Panc1 (cell line): ENCODE measurements at regions not wholly inside any gene's neighbourhood (a gene's known extent, or its start where the extent isn't known, plus 50 kb on each side); places are given as distances from the start of the nearest gene placed in this dataset.

ENCODE experiments used
- ATAC-seq: fragments of 200-7000 bp; cut with Tn5 transposase; 2 replicates; pipeline ENCODE4 v1.9.1; 2020; ENCODE audit warnings: mild to moderate bottlenecking, moderate library complexity
- BruUV-seq: library from RNA; stranded (reverse); fragments of 400-500 nt; replicated peaks from 2 replicates; lab custom pipeline; 2021; lab: Mats Ljungman, UMichigan
- CTCF ChIA-PET: fragments of 300-600 bp; sonication (Branson Sonifier 250); formaldehyde crosslinking; loops from one replicate; lab custom pipeline; 2022; ENCODE audit warnings: antibody characterized with exemption; lab: Charles Lee
- POLR2A ChIA-PET: fragments of 300-600 bp; sonication (Branson Sonifier 250); formaldehyde crosslinking; loops from one replicate; lab custom pipeline; 2022; ENCODE audit warnings: antibody characterized with exemption; lab: Charles Lee
- DNase-seq: peaks from one replicate; pipeline ENCODE4 v3.0.0-alpha.2; 2010; ENCODE audit warnings: low read depth, low spot score
- H3K27ac ChIP-seq: 2 replicates; pipeline ENCODE4 v1.5.1; 2011; ENCODE audit warnings: mild to moderate bottlenecking, low read length, inconsistent platforms
- H3K27me3 ChIP-seq: fragments of 200-500 bp; sonication (Bioruptor generic); 2 replicates; pipeline ENCODE4 v1.6.0; 2014; ENCODE audit warnings: low read length, inconsistent platforms; ENCODE audit not compliant: control insufficient read depth, insufficient read depth
- H3K36me3 ChIP-seq: fragments of 200-500 bp; sonication (Bioruptor generic); 2 replicates; pipeline ENCODE4 v1.5.1; 2014; ENCODE audit warnings: inconsistent platforms, mild to moderate bottlenecking, low read length, moderate library complexity; ENCODE audit not compliant: control insufficient read depth, insufficient read depth
- H3K4me1 ChIP-seq: 2 replicates; pipeline ENCODE4 v1.5.1; 2011; ENCODE audit warnings: inconsistent platforms, mild to moderate bottlenecking, low read length, moderate library complexity; ENCODE audit not compliant: control insufficient read depth, insufficient read depth
- H3K4me3 ChIP-seq, 2 experiments: 2 replicates each; pipeline ENCODE4 v1.5.1; 2011 to 2012; ENCODE audit warnings: low read depth in 2 of 2, low read length in 2 of 2, mild to moderate bottlenecking in 2 of 2, inconsistent platforms in 1 of 2, moderate library complexity in 1 of 2
- H3K9me3 ChIP-seq: fragments of 200-500 bp; sonication (Bioruptor generic); 2 replicates; pipeline ENCODE4 v1.5.1; 2014; ENCODE audit warnings: low read depth, mild to moderate bottlenecking, inconsistent platforms, low read length, moderate library complexity; ENCODE audit not compliant: control insufficient read depth, insufficient read depth
- POLR2AphosphoS5 ChIP-seq: IDR thresholded peaks from 2 replicates; pipeline ENCODE4 v1.6.1; 2012; ENCODE audit warnings: mild to moderate bottlenecking, low read depth, low read length, moderate library complexity
- REST ChIP-seq, 2 experiments: IDR thresholded peaks; 2 replicates each; pipeline ENCODE4 v1.6.1; 2011 to 2012; ENCODE audit warnings: low read depth in 2 of 2, control low read depth in 1 of 2, low read length in 1 of 2, mild to moderate bottlenecking in 1 of 2, moderate library complexity in 1 of 2; ENCODE audit not compliant: insufficient read depth in 1 of 2
- SIN3A ChIP-seq: IDR thresholded peaks from 2 replicates; pipeline ENCODE4 v1.6.1; 2012; ENCODE audit warnings: low read depth, mild to moderate bottlenecking, low read length, moderate library complexity, borderline replicate concordance; ENCODE audit not compliant: insufficient read depth
- TCF7L2 ChIP-seq: IDR thresholded peaks from 2 replicates; pipeline ENCODE4 v1.6.1; 2011; ENCODE audit warnings: mild to moderate bottlenecking, low read depth, low read length, inconsistent platforms
- in situ Hi-C: cut with HindIII; loops from 2 replicates; pipeline ENCODE4 v1.10.0; 2016; ENCODE audit warnings: low sequenced_read_pairs, low pct_unique_long_range_greater_than_20kb
- intact Hi-C: fragments of 100-400 bp; cut with micrococcal nuclease; formaldehyde crosslinking; loops from one replicate; pipeline ENCODE4 v1.10.0; 2022; ENCODE audit not compliant: unreplicated experiment
- TF ChIP-seq, protein P1 (sequence below): fragments of 450-650 bp; IDR thresholded peaks from 2 replicates; pipeline ENCODE4 v1.5.1; 2017; ENCODE audit warnings: mild to moderate bottlenecking

DNA sequence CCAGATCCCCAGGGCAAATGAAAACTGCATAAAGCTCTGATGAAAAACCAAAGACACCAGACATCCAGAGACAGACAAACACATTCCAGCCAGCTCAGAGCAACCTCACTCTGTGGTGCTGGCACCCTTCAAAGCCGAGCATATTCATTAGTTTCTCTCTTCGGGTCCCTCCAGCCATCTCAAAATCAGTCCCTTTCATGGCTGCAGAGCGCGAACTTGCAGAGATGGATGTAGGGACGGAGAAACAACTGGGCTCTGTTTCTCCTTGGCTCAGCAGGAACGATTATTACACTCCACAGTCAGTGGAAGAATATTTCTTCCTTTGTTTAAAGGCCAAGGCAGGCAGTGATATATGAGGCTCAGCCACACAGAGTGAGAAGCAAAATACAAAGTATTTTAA lies 50.4 kb upstream of the SYN2 start:
- H3K36me3 ChIP-seq: no peaks in the 10 kb centered on the region; the same call in 1 of the 2 replicates
- no TSS peak for BruUV-seq
- H3K27me3 ChIP-seq: no peaks in the 10 kb centered on the region
- ATAC-seq: no peak
- in situ Hi-C loops: no loop called here
- no peak overlapping the region for H3K27ac ChIP-seq
- H3K4me3 ChIP-seq: no peak overlapping the region
- no peak for DNase-seq
- ChIA-PET CTCF (interaction anchor here (0.5 to 0.7 kb wide), 2 partner anchors 12 to 619 kb away, joined by 6 to 17 read pairs; no protein-coding TSS in a partner anchor), POLR2A (no interaction called here)
- no peaks in the 10 kb centered on the region for H3K4me1 ChIP-seq
- no peaks in the 10 kb centered on the region for H3K9me3 ChIP-seq
- intact Hi-C loops: no loop called here
- TF ChIP-seq POLR2AphosphoS5: no peak
- TF ChIP-seq, protein P1, sequence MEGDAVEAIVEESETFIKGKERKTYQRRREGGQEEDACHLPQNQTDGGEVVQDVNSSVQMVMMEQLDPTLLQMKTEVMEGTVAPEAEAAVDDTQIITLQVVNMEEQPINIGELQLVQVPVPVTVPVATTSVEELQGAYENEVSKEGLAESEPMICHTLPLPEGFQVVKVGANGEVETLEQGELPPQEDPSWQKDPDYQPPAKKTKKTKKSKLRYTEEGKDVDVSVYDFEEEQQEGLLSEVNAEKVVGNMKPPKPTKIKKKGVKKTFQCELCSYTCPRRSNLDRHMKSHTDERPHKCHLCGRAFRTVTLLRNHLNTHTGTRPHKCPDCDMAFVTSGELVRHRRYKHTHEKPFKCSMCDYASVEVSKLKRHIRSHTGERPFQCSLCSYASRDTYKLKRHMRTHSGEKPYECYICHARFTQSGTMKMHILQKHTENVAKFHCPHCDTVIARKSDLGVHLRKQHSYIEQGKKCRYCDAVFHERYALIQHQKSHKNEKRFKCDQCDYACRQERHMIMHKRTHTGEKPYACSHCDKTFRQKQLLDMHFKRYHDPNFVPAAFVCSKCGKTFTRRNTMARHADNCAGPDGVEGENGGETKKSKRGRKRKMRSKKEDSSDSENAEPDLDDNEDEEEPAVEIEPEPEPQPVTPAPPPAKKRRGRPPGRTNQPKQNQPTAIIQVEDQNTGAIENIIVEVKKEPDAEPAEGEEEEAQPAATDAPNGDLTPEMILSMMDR: no peak
- no peak for TF ChIP-seq TCF7L2
- TF ChIP-seq SIN3A: no peak
- TF ChIP-seq REST (IDR thresholded peaks at IDR 0.05; ENCODE audit: insufficient read depth in 1 of 2, low read depth in 2 of 2, low read length in 1 of 2): no peak

- TF ChIP-seq TCF7L2 (no peak), SIN3A (no peak), REST (IDR thresholded peaks at IDR 0.05; ENCODE audit: insufficient read depth in 1 of 2, low read depth in 2 of 2, low read length in 1 of 2) (no peak), POLR2AphosphoS5 (no peak)
- TF ChIP-seq, protein P1: no peak
- BruUV-seq: no TSS peak
- H3K4me1 ChIP-seq: no peaks in the 10 kb centered on the region
- ATAC-seq (no peak), DNase-seq (no peak)
- H3K4me3 ChIP-seq: no peak overlapping the region
- H3K27ac ChIP-seq: no peak overlapping the region
- H3K36me3 ChIP-seq: no peaks in the 10 kb centered on the region; the same call in 1 of the 2 replicates
- H3K9me3 ChIP-seq: no peaks in the 10 kb centered on the region
- POLR2A ChIA-PET: no interaction called here
- H3K27me3 ChIP-seq: no peaks in the 10 kb centered on the region
- CTCF ChIA-PET: no interaction called here
- intact Hi-C loops: no loop called here
- in situ Hi-C loops: no loop called here
Measured at GRCh38 chr3:11954312-11954934, 49.8 kb upstream of the SYN2 start.
